ENCODE measurements at regions not wholly inside any gene's neighbourhood (a gene's known extent, or its start where the extent isn't known, plus 50 kb on each side); places are given as distances from the start of the nearest gene placed in this dataset.

GRCh38 chr16:88306860-88307545 lies 75.8 kb upstream of the ZNF469 start (continued):
- no peak for TF ChIP-seq ATF1 (CRISPR knock-in tag; IDR thresholded peaks at IDR 0.05)
- no peak for TF ChIP-seq ATF1 (tag; IDR thresholded peaks at IDR 0.05)
- no peak for TF ChIP-seq BRD9 (IDR thresholded peaks at IDR 0.05; ENCODE audit: low read depth, partially characterized antibody)
- no peak for TF ChIP-seq ZHX1 (conservative IDR thresholded peaks at IDR 0.05; ENCODE audit: low read length)
- TF ChIP-seq ZNF134 (CRISPR knock-in tag; conservative IDR thresholded peaks at IDR 0.05), result no peak
- TF ChIP-seq ZNF75A (CRISPR knock-in tag; IDR thresholded peaks at IDR 0.05), result no peak
- no peak for TF ChIP-seq ZNF146 (CRISPR knock-in tag; IDR thresholded peaks at IDR 0.05; ENCODE audit: unreplicated experiment)
- TF ChIP-seq PTTG1 (tag; IDR thresholded peaks at IDR 0.05; ENCODE audit: low read depth), result no peak
- no peak for TF ChIP-seq ZSCAN29 (IDR thresholded peaks at IDR 0.05)
- peak; percentile 85 for TF ChIP-seq CEBPB (tag; IDR thresholded peaks at IDR 0.05)
- no peak for TF ChIP-seq HDAC2 (IDR thresholded peaks at IDR 0.05)
- TF ChIP-seq AFF1 (IDR thresholded peaks at IDR 0.05; ENCODE audit: low read depth in 1 of 2, partially characterized antibody in 2 of 2), result no peak
- no peak for TF ChIP-seq ZNF696 (CRISPR knock-in tag; conservative IDR thresholded peaks at IDR 0.05)
- TF ChIP-seq ZNF79 (CRISPR knock-in tag; IDR thresholded peaks at IDR 0.05; ENCODE audit: low read depth), result no peak
- TF ChIP-seq RFX1 (IDR thresholded peaks at IDR 0.05), result no peak; the same call in 1 of the 2 replicates
- TF ChIP-seq STAT5A (IDR thresholded peaks at IDR 0.05; ENCODE audit: borderline replicate concordance, low read length), result no peak
- TF ChIP-seq ZC3H11A (IDR thresholded peaks at IDR 0.05; ENCODE audit: low read depth, low read length), result no peak
- no peak for TF ChIP-seq SREBF1 (IDR thresholded peaks at IDR 0.05; ENCODE audit: borderline replicate concordance, low read depth, low read length)
- no peak for TF ChIP-seq HMGXB4 (CRISPR knock-in tag; IDR thresholded peaks at IDR 0.05)
- no peak for TF ChIP-seq ZFP30 (CRISPR knock-in tag; IDR thresholded peaks at IDR 0.05; ENCODE audit: borderline replicate concordance)
- 0 out of 4 replicates have a peak, but pooled peaks of 1 of the 2 experiments have one; percentile 39 for TF ChIP-seq TRIM24 (IDR thresholded peaks at IDR 0.05)
- TF ChIP-seq SMARCA4 (IDR thresholded peaks at IDR 0.05), result peak; percentile 43; the same call in 1 of the 2 replicates

All from K562 (cell line).